ENCODE measurements at regions not wholly inside any gene's neighbourhood (a gene's known extent, or its start where the extent isn't known, plus 50 kb on each side); places are given as distances from the start of the nearest gene placed in this dataset.

DNA sequence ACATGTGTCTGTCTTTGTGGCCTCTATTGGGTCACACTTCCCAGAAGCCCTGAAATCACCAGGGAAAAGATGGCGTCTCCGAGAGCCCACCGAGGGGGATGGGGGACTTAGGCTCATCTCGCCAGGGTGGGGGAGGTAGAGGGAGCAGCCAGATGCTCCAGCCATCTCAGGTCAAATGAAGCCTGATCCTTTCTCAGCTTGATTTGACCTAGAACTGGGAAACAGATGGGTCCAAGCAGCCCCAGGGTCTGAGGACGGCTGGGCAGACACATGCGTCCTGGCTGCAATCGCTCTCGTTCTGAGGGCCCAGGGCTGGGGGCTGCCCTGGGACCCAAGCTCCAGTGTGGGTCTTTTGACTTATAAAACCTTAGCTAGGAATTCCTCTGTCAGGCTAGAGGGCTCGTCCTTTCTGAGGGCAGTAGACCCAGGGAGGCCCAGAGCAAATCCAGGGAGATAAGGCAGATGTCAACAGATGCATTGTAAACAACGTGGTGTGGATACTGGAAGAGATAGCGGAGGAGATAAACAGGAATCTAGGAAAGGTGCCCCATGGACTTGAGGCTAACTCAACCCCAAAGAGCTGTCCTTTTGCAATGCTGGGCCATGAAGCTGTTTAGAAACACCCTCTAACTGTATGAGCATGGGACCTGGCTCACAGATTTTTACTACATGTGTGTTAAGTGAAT lies 127.7 kb downstream of the MYCN start:
- TF ChIP-seq RAD21 (IDR thresholded peaks at IDR 0.05) (no peak), GABPA (IDR thresholded peaks at IDR 0.05 in 1 of 2, conservative IDR thresholded peaks at IDR 0.05 in 1 of 2) (no peak), REST (IDR thresholded peaks at IDR 0.05) (no peak), MAX (IDR thresholded peaks at IDR 0.05) (no peak), ATF3 (IDR thresholded peaks at IDR 0.05) (no peak), EGR1 (IDR thresholded peaks at IDR 0.05; ENCODE audit: low read depth in 2 of 2) (no peak)
- TF ChIP-seq, protein P1, sequence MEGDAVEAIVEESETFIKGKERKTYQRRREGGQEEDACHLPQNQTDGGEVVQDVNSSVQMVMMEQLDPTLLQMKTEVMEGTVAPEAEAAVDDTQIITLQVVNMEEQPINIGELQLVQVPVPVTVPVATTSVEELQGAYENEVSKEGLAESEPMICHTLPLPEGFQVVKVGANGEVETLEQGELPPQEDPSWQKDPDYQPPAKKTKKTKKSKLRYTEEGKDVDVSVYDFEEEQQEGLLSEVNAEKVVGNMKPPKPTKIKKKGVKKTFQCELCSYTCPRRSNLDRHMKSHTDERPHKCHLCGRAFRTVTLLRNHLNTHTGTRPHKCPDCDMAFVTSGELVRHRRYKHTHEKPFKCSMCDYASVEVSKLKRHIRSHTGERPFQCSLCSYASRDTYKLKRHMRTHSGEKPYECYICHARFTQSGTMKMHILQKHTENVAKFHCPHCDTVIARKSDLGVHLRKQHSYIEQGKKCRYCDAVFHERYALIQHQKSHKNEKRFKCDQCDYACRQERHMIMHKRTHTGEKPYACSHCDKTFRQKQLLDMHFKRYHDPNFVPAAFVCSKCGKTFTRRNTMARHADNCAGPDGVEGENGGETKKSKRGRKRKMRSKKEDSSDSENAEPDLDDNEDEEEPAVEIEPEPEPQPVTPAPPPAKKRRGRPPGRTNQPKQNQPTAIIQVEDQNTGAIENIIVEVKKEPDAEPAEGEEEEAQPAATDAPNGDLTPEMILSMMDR (IDR thresholded peaks at IDR 0.05; ENCODE audit: low read depth, low read length, missing input control), result no peak
